ENCODE measurements at regions not wholly inside any gene's neighbourhood (a gene's known extent, or its start where the extent isn't known, plus 50 kb on each side); places are given as distances from the start of the nearest gene placed in this dataset.

GRCh38 chr9:13352451-13352979 lies 73.0 kb upstream of the MPDZ start (continued):
- TF ChIP-seq ZBTB33 (CRISPR knock-in tag; IDR thresholded peaks at IDR 0.05) (no peak), ZNF41 (CRISPR knock-in tag; conservative IDR thresholded peaks at IDR 0.05) (no peak)

- Histone ChIP-seq H3K9ac (ENCODE audit: insufficient read depth in 1 of 2, low read depth in 2 of 2, low read length in 2 of 2) (no peak overlapping the region), H4K20me1 (replicated peaks; ENCODE audit: control insufficient read depth, insufficient read depth, low read length) (no peaks in the 10 kb centered on the region), H3K27ac (ENCODE audit: extremely low read depth, low read depth, low read length) (no peak overlapping the region), H3K36me3 (ENCODE audit: control insufficient read depth, insufficient read depth, low read length) (no peaks in the 10 kb centered on the region), H3K9me3 (replicated peaks; ENCODE audit: control insufficient read depth, insufficient read depth, low read depth, low read length) (no peaks in the 10 kb centered on the region), H3K9me1 (ENCODE audit: control insufficient read depth, insufficient read depth, low read length) (no peaks in the 10 kb centered on the region), H3K4me1 (replicated peaks in 1 of 2; ENCODE audit: control insufficient read depth in 2 of 2, insufficient read depth in 2 of 2, low read length in 2 of 2) (no peaks in the 10 kb centered on the region), H3K4me2 (ENCODE audit: insufficient read depth, low read length) (no peak overlapping the region), H3K4me3 (no peak overlapping the region), H3K27me3 (ENCODE audit: control insufficient read depth in 2 of 2, insufficient read depth in 2 of 2, low read length in 2 of 2) (no peaks in the 10 kb centered on the region), H2AFZ (ENCODE audit: low read depth, low read length) (no peak overlapping the region), H3K79me2 (ENCODE audit: control insufficient read depth, insufficient read depth, low read length) (no peaks in the 10 kb centered on the region)
- CTCF ChIA-PET (ENCODE audit: low intra/inter-chr PET ratio) = no interaction called here
- 4% methylated on average over 3 of the region's 3 CpGs for WGBS (ENCODE audit: insufficient coverage, low coverage, missing lambda C conversion rate)
- DNase-seq (ENCODE audit: extremely low read depth in 1 of 4, low spot score in 3 of 4) = peak in 3 of 4 experiments; percentile 4 to 20 (median 12)
- no TSS peak for BruUV-seq (replicated peaks)
- in situ Hi-C loops (cut with MboI) (no loop called here), intact Hi-C loops (cut with micrococcal nuclease) (no loop called here)
- no peak for FAIRE-seq
- POLR2A ChIA-PET = no interaction called here
- ATAC-seq = no peak
- TF ChIP-seq DMBX1 (CRISPR knock-in tag; IDR thresholded peaks at IDR 0.05; ENCODE audit: borderline replicate concordance) = no peak
- TF ChIP-seq CTCF (IDR thresholded peaks at IDR 0.05 in 2 of 3, conservative IDR thresholded peaks at IDR 0.05 in 1 of 3; ENCODE audit: insufficient read depth in 2 of 3, low read depth in 1 of 3, low read length in 3 of 3) = peak in 1 of 3 experiments; percentile 55; a peak in 2 of 6 replicates
- peak; percentile 5; the same call in 1 of the 2 replicates for TF ChIP-seq REST (IDR thresholded peaks at IDR 0.05; ENCODE audit: borderline replicate concordance)
- TF ChIP-seq REST (CRISPR knock-in tag; IDR thresholded peaks at IDR 0.05; ENCODE audit: low read depth) = no peak
- TF ChIP-seq TCF3 (CRISPR knock-in tag; IDR thresholded peaks at IDR 0.05) = no peak
These were observed 72.4 kb upstream of the MPDZ start for GRCh38 chr9:13351778-13352386.

All from K562 (cell line).